Non-pigmented ciliary epithelial cell (primary cell): ENCODE measurements at regions not wholly inside any gene's neighbourhood (a gene's known extent, or its start where the extent isn't known, plus 50 kb on each side); places are given as distances from the start of the nearest gene placed in this dataset.

ENCODE experiments used
- DNase-seq: peaks from one replicate; pipeline ENCODE4 v3.0.0-alpha.2; 2010; ENCODE audit warnings: low read depth

- DNase-seq, result no peak
These were observed 193.3 kb downstream of the LY86 start for GRCh38 chr6:6781873-6782227.

GRCh38 chr6:6783721-6784120 lies 195.2 kb downstream of the LY86 start:
- DNase-seq, result no peak

- no peak for DNase-seq
These were observed 196.1 kb downstream of the LY86 start for GRCh38 chr6:6784514-6785162.

- DNase-seq, result no peak
These were observed 196.6 kb downstream of the LY86 start for GRCh38 chr6:6785163-6785521.

GRCh38 chr6:6788394-6789032 lies 200.0 kb downstream of the LY86 start:
- DNase-seq, result no peak

- DNase-seq, result no peak
These were observed 201.9 kb downstream of the LY86 start for GRCh38 chr6:6790393-6790792.

GRCh38 chr6:6790891-6791290 lies 202.4 kb downstream of the LY86 start:
- DNase-seq, result no peak

- DNase-seq, result no peak
These were observed 205.1 kb downstream of the LY86 start for GRCh38 chr6:6793388-6794250.

- DNase-seq, result no peak
These were observed 206.9 kb downstream of the LY86 start for GRCh38 chr6:6795393-6795792.

- DNase-seq, result no peak
These were observed 208.3 kb downstream of the LY86 start for GRCh38 chr6:6796818-6797217.

GRCh38 chr6:6798448-6798860 lies 209.9 kb downstream of the LY86 start:
- no peak for DNase-seq

GRCh38 chr6:6801005-6801335 lies 212.4 kb downstream of the LY86 start:
- no peak for DNase-seq

GRCh38 chr6:6801635-6802218 lies 213.2 kb downstream of the LY86 start:
- DNase-seq, result no peak

GRCh38 chr6:6803180-6803977 lies 214.9 kb downstream of the LY86 start:
- no peak for DNase-seq

GRCh38 chr6:6804843-6805615 lies 216.5 kb downstream of the LY86 start:
- DNase-seq, result no peak

- DNase-seq, result no peak
These were observed 218.5 kb downstream of the LY86 start for GRCh38 chr6:6806844-6807518.

GRCh38 chr6:6808343-6808742 lies 219.8 kb downstream of the LY86 start:
- DNase-seq, result no peak

- DNase-seq, result no peak
These were observed 220.4 kb downstream of the LY86 start for GRCh38 chr6:6808915-6809314.

GRCh38 chr6:6810727-6811126 lies 222.2 kb downstream of the LY86 start:
- no peak for DNase-seq

- peak; percentile 30 for DNase-seq
These were observed 222.8 kb downstream of the LY86 start for GRCh38 chr6:6811128-6812009.
